ENCODE measurements at regions not wholly inside any gene's neighbourhood (a gene's known extent, or its start where the extent isn't known, plus 50 kb on each side); places are given as distances from the start of the nearest gene placed in this dataset.

- H3K27ac ChIP-seq (ENCODE audit: insufficient read depth, low read depth, low read length): no peak overlapping the region
- no peaks in the 10 kb centered on the region for H3K79me2 ChIP-seq (ENCODE audit: control insufficient read depth, insufficient read depth, low read length)
- peaks cover 0 to 4% of the 10 kb centered on the region in 2 experiments for H3K27me3 ChIP-seq (ENCODE audit: control insufficient read depth in 2 of 2, insufficient read depth in 2 of 2, low read length in 2 of 2)
- H3K4me1 ChIP-seq (ENCODE audit: control insufficient read depth, extremely low read depth, insufficient read depth, low read length): no peaks in the 10 kb centered on the region
- ChIA-PET CTCF (no interaction called here), POLR2A (no interaction called here)
- no peaks in the 10 kb centered on the region for H4K20me1 ChIP-seq (replicated peaks; ENCODE audit: control insufficient read depth, extremely low read depth, insufficient read depth, low read length)
- no peaks in the 10 kb centered on the region for H3K36me3 ChIP-seq (ENCODE audit: control insufficient read depth in 2 of 2, extremely low read depth in 1 of 2, insufficient read depth in 2 of 2, low read length in 2 of 2)
- no peaks in the 10 kb centered on the region for H3K9me1 ChIP-seq (replicated peaks; ENCODE audit: control insufficient read depth, extremely low read depth, insufficient read depth, low read length)
- H3K4me2 ChIP-seq (ENCODE audit: insufficient read depth, low read length): no peak overlapping the region
- DNase-seq (ENCODE audit: low read depth, low spot score) (no peak), FAIRE-seq (no peak)
- dilution Hi-C loops (cut with MboI; ENCODE audit: extremely low pct_ligation_motif_present, low sequenced_read_pairs): no loop called here
- intact Hi-C loops (cut with micrococcal nuclease): no loop called here
- no peaks in the 10 kb centered on the region for H3K9me3 ChIP-seq (replicated peaks; ENCODE audit: control insufficient read depth, insufficient read depth, low read length)
- H2AFZ ChIP-seq (ENCODE audit: low read depth, low read length): no peak overlapping the region
- TF ChIP-seq, protein P1, sequence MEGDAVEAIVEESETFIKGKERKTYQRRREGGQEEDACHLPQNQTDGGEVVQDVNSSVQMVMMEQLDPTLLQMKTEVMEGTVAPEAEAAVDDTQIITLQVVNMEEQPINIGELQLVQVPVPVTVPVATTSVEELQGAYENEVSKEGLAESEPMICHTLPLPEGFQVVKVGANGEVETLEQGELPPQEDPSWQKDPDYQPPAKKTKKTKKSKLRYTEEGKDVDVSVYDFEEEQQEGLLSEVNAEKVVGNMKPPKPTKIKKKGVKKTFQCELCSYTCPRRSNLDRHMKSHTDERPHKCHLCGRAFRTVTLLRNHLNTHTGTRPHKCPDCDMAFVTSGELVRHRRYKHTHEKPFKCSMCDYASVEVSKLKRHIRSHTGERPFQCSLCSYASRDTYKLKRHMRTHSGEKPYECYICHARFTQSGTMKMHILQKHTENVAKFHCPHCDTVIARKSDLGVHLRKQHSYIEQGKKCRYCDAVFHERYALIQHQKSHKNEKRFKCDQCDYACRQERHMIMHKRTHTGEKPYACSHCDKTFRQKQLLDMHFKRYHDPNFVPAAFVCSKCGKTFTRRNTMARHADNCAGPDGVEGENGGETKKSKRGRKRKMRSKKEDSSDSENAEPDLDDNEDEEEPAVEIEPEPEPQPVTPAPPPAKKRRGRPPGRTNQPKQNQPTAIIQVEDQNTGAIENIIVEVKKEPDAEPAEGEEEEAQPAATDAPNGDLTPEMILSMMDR (IDR thresholded peaks at IDR 0.05; ENCODE audit: extremely low read depth in 1 of 2, insufficient read depth in 1 of 2, low read depth in 1 of 2, low read length in 2 of 2): no peak
- TF ChIP-seq GATA2 (IDR thresholded peaks at IDR 0.05; ENCODE audit: insufficient read depth, insufficient read length, low read depth, low read length) (no peak), FOS (IDR thresholded peaks at IDR 0.05; ENCODE audit: borderline replicate concordance, insufficient read depth, low read length) (no peak)
- BruUV-seq (replicated peaks): no TSS peak
- no peak overlapping the region for H3K9ac ChIP-seq (replicated peaks; ENCODE audit: extremely low read depth, insufficient read depth, low read length)
- no peak overlapping the region for H3K4me3 ChIP-seq (replicated peaks in 1 of 3; ENCODE audit: insufficient read depth in 1 of 3, low read depth in 1 of 3, low read length in 3 of 3)
Observed at GRCh38 chr3:178459038-178459410, 77.2 kb upstream of the KCNMB2 start.

DNA sequence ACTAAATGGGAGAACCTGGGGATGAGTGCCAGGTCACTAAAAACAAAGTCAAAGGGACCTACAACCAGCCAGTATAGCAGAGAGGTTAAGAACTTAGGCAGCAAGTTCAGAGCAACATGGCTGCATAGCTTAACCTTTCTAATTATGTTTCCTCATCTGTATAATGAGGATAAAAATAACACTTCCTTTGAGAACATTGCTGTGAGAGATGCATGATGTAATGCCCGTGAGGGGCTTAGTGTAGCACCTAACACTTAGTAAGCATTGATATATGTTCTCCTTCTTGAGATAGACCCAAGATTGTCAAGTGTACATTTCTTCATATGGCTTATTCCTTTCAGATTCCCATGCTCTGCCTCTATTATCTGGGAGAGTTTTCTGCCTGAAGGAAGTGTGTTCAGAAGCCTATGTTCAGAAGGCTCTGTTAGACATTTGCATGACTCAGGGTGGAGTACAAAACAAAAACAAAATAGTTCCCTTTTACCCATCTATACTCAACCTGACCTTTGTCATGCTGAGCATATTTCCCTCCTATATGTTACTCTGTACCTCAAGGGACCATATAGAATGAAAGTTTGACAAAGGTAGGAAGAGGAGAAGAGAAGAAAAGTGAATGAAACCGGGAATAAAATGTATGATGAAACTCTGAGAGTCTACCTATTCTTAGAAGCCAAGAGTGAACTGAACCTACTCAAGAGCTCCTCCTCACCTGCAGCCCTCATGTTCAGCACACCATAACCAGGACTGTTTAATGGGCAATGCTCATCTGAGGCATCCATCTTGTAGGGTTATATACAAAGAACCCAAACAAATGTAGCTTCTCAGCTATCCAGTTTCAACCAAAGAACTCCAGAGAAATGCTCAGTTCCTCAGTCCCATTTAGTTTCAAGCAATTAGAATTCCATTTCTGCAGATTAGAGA, 70.7 kb upstream of the KCNMB2 start:
- Histone ChIP-seq H3K9ac (replicated peaks; ENCODE audit: extremely low read depth, insufficient read depth, low read length) (no peak overlapping the region), H2AFZ (ENCODE audit: low read depth, low read length) (no peak overlapping the region), H3K36me3 (ENCODE audit: control insufficient read depth in 2 of 2, extremely low read depth in 1 of 2, insufficient read depth in 2 of 2, low read length in 2 of 2) (no peaks in the 10 kb centered on the region), H3K9me3 (replicated peaks; ENCODE audit: control insufficient read depth, insufficient read depth, low read length) (no peaks in the 10 kb centered on the region), H3K4me1 (ENCODE audit: control insufficient read depth, extremely low read depth, insufficient read depth, low read length) (no peaks in the 10 kb centered on the region), H3K27me3 (ENCODE audit: control insufficient read depth in 2 of 2, insufficient read depth in 2 of 2, low read length in 2 of 2) (peaks cover 0 to 4% of the 10 kb centered on the region in 2 experiments), H3K79me2 (ENCODE audit: control insufficient read depth, insufficient read depth, low read length) (no peaks in the 10 kb centered on the region), H4K20me1 (replicated peaks; ENCODE audit: control insufficient read depth, extremely low read depth, insufficient read depth, low read length) (no peaks in the 10 kb centered on the region), H3K27ac (ENCODE audit: insufficient read depth, low read depth, low read length) (no peak overlapping the region), H3K4me3 (replicated peaks in 1 of 3; ENCODE audit: insufficient read depth in 1 of 3, low read depth in 1 of 3, low read length in 3 of 3) (no peak overlapping the region), H3K9me1 (replicated peaks; ENCODE audit: control insufficient read depth, extremely low read depth, insufficient read depth, low read length) (no peaks in the 10 kb centered on the region), H3K4me2 (ENCODE audit: insufficient read depth, low read length) (no peak overlapping the region)
- intact Hi-C loops (cut with micrococcal nuclease): no loop called here
- TF ChIP-seq POLR2A (IDR thresholded peaks at IDR 0.05; ENCODE audit: low read depth, low read length): no peak
- TF ChIP-seq JUN (IDR thresholded peaks at IDR 0.05; ENCODE audit: borderline replicate concordance, insufficient read depth, insufficient read length, low read depth): no peak
- no peak for TF ChIP-seq EZH2 (IDR thresholded peaks at IDR 0.05; ENCODE audit: borderline replicate concordance, low read depth, low read length, severe bottlenecking)
- no peak for TF ChIP-seq MYC (IDR thresholded peaks at IDR 0.05; ENCODE audit: low read depth, low read length)
- no peak for TF ChIP-seq FOS (IDR thresholded peaks at IDR 0.05; ENCODE audit: borderline replicate concordance, insufficient read depth, low read length)
- no peak for TF ChIP-seq MAX (IDR thresholded peaks at IDR 0.05; ENCODE audit: insufficient read depth, insufficient read length)
- no peak for TF ChIP-seq GATA2 (IDR thresholded peaks at IDR 0.05; ENCODE audit: insufficient read depth, insufficient read length, low read depth, low read length)
- TF ChIP-seq, protein P1 (IDR thresholded peaks at IDR 0.05; ENCODE audit: extremely low read depth in 1 of 2, insufficient read depth in 1 of 2, low read depth in 1 of 2, low read length in 2 of 2): no peak
- TF ChIP-seq POLR2AphosphoS5 (IDR thresholded peaks at IDR 0.05; ENCODE audit: insufficient read depth, low read depth, low read length): no peak
- dilution Hi-C loops (cut with MboI; ENCODE audit: extremely low pct_ligation_motif_present, low sequenced_read_pairs): no loop called here
- FAIRE-seq (no peak), DNase-seq (ENCODE audit: low read depth, low spot score) (no peak)
- no TSS peak for BruUV-seq (replicated peaks)
- CTCF ChIA-PET: interaction anchor here (0.8 kb wide), 1 partner anchor 118 kb away, joined by 3 read pairs; no protein-coding TSS in a partner anchor
- POLR2A ChIA-PET: no interaction called here
